ENCODE measurements at regions not wholly inside any gene's neighbourhood (a gene's known extent, or its start where the extent isn't known, plus 50 kb on each side); places are given as distances from the start of the nearest gene placed in this dataset.

- TF ChIP-seq EZH2 (IDR thresholded peaks at IDR 0.05) = no peak
- no peak for TF ChIP-seq POLR2AphosphoS5 (IDR thresholded peaks at IDR 0.05; ENCODE audit: borderline replicate concordance, low read depth, low read length)
Measured at GRCh38 chr2:138403431-138403927, 98.1 kb upstream of the SPOPL start.

Data from SK-N-MC (cell line).